ENCODE measurements at regions not wholly inside any gene's neighbourhood (a gene's known extent, or its start where the extent isn't known, plus 50 kb on each side); places are given as distances from the start of the nearest gene placed in this dataset.
"Not testable (repeated sequence)": the region's sequence is repeated elsewhere in the genome, so short reads cannot be mapped to it uniquely, and the experiment has no call there.

GRCh38 chr10:44300666-44301649 lies 83.9 kb downstream of the CXCL12 start:
- peak in 2 of 3 donors; percentile 4 to 28 for DNase-seq

DNA sequence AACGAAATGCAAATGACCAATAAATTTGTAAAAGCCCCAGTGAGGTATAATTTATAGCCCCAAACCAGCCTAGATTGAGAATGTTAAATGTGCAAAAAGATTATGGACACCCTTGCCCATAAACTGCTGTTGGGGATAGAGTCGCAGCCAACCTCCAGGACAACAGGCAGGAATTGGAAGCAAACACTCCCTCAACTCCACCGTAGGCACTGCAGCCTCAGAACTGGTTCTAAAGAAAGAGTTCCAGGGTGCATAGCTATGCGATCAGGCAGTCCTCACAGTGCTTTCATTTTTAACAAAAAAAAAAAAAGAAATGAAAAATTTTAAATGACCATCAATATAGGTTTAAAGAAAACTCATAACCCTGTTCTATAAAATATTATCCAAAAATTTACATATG lies 86.2 kb downstream of the CXCL12 start:
- DNase-seq: no peak

GRCh38 chr10:44297963-44298362 lies 86.9 kb downstream of the CXCL12 start:
- no peak for DNase-seq

- no peak for DNase-seq
Observed at GRCh38 chr10:44295644-44296241, 89.2 kb downstream of the CXCL12 start.

DNA sequence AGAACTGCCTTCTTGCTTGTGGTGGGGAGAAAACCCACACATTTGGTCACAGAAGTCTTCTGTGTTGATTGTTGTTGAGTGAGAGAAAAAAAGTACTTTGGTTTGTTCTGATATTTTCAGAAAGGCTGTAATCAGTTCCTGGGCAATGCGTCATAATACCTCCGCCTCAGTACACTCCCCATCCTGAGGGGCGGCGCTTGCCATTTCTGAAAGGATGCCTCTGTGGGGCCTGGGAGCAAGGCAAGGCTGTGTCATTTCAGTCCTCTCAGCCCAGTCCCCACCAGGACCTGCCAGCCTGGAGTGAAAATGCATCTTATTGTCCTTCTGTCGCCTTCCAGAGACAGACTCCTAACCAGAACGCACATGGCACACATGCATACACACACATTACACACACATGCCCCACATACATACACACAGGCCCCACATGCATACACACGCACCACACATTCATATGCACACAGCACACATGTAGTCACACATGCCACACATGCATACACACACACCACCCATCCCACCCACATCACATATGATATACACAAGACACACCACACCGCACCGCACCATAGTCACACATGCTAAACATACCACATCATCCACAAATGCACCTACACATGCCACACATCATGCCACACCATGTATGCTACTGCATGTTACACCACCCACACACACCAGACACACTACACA lies 90.0 kb downstream of the CXCL12 start:
- DNase-seq: no peak

DNA sequence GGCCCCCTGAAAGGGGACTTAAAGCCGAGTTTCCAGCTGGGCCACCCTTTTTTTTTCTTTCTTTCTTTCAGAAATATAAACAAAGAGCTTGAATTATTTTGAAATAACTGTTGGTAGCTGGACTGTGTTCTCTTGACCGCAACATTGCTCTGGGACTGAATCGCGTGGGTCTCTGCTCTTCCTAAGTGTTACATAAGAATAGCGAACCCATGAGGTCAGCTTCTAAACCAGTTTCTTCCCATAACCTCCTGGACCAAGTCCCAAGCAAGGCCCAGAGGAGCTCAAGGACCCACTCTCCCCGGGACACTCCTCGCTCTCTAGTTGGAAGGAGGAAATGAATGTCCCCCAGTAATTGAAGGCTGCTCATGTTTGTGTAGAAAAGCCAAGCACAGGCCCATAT lies 91.1 kb downstream of the CXCL12 start:
- no peak for DNase-seq

- peak in 2 of 3 donors; percentile 19 to 29 for DNase-seq
Observed at GRCh38 chr10:44293306-44293778, 91.6 kb downstream of the CXCL12 start.

- no peak for DNase-seq
Observed at GRCh38 chr10:44292390-44293002, 92.4 kb downstream of the CXCL12 start.

GRCh38 chr10:44291091-44291490 lies 93.8 kb downstream of the CXCL12 start:
- no peak for DNase-seq

- no peak for DNase-seq
Observed at GRCh38 chr10:44289125-44289524, 95.8 kb downstream of the CXCL12 start.

DNA sequence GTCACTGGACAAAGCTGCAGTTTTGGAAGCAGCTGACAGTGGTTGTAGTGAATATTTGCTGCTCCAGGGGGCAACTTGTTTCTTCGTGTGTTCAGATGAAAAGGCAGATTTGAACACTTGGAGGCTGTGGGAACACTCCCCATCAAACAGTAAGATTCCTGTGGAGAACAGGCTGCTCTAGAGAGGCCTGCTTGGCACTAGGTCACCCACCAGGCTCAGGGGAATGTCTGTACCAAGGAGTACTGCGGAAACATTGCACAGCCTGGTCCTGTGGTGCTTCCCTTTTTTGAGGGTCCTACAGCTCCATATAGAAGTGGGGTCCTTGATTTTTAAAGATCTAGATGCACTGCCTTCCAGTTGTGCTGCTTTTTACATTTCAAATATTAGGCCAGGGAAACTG lies 97.5 kb downstream of the CXCL12 start:
- no peak for DNase-seq

- DNase-seq: no peak
Observed at GRCh38 chr10:44284198-44285084, 100.5 kb downstream of the CXCL12 start.

DNA sequence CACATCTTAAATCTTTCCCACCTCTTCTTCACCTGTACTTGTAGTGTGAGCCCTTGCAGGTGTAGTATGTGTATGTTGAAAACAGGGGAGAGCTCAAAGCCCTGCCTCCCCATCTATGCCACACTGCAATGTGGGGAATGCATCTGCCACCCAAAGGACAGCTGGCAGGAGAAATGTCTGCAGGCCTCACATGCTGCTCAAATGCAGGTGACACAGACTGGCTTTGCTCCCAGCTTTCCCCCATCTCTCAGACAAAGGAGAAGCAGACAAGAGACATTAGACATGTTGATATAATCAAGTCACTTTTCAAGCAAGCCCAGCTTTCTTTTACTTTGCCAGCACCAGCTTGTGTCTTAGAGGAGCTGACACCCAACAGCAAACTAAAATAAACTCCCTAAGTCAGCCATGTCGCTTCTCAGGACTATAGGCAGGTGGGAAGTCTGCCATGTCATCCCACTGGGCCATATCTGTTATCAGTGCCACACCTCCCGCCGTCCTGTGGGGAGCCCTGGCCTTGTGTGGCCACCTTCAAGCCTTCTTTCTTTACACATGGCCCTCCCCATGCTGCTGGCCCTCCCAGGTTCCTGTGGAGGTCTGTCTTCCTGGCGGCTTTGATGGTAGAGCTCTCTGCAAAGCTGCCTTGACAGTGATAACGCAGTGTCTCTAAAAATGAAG lies 102.1 kb downstream of the CXCL12 start:
- no peak for DNase-seq

- DNase-seq: no peak
Observed at GRCh38 chr10:44281662-44282061, 103.2 kb downstream of the CXCL12 start.

DNA sequence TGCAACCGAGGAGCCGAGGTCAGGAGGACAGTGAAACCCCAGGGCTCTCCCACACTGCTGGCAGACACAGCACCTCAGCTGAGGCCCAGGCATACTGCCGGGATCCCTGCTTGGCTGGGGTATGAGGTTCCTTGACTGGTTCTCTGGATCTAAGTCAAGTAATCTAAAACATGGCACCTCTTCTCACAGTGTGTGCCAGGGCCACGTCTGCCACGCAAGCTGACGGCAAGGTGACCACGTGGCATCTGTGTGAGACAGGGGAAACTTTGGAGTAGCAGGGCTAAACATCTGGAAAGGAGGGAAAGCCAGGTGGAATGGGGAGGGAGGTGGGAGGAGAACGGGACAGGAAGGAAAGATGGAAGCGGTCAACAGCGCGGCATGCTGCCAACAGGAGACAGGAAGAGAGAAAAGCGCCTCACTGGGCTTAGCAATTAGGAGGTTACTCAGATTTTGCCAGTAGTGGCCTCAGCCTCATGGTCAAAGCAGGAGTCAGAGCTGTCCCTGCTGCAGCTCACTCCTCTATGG lies 103.7 kb downstream of the CXCL12 start:
- DNase-seq: no peak

- DNase-seq: no peak
Observed at GRCh38 chr10:44280226-44281014, 104.5 kb downstream of the CXCL12 start.

GRCh38 chr10:44279426-44280126 lies 105.3 kb downstream of the CXCL12 start:
- no peak for DNase-seq

GRCh38 chr10:44278837-44279324 lies 106.0 kb downstream of the CXCL12 start:
- DNase-seq: no peak

- not testable (repeated sequence) for DNase-seq
Observed at GRCh38 chr10:44268435-44268948, 116.4 kb downstream of the CXCL12 start.
